Nephron progenitor cell (in vitro differentiated cells): ENCODE measurements at regions not wholly inside any gene's neighbourhood (a gene's known extent, or its start where the extent isn't known, plus 50 kb on each side); places are given as distances from the start of the nearest gene placed in this dataset.

Experiments
- DNase-seq: peaks from one replicate; pipeline ENCODE4 v3.0.0; 2021
- H3K27ac Mint-ChIP-seq: 2 replicates; pipeline ENCODE4 v1.8.0; 2021; ENCODE audit warnings: mild to moderate bottlenecking, moderate library complexity, mixed read lengths
- H3K27me3 Mint-ChIP-seq: 2 replicates; pipeline ENCODE4 v1.8.0; 2021; ENCODE audit warnings: mild to moderate bottlenecking, low read depth, mixed read lengths; ENCODE audit not compliant: poor library complexity
- H3K36me3 Mint-ChIP-seq: 2 replicates; pipeline ENCODE4 v1.8.0; 2021; ENCODE audit warnings: low read depth, mixed read lengths
- H3K4me1 Mint-ChIP-seq: 2 replicates; pipeline ENCODE4 v1.8.0; 2021; ENCODE audit warnings: mixed read lengths
- H3K4me3 Mint-ChIP-seq: 2 replicates; pipeline ENCODE4 v1.8.0; 2021; ENCODE audit warnings: mild to moderate bottlenecking, moderate library complexity, mixed read lengths
- H3K9me3 Mint-ChIP-seq: 2 replicates; pipeline ENCODE4 v1.8.0; 2021; ENCODE audit warnings: mild to moderate bottlenecking, moderate library complexity, mixed read lengths
- CTCF ChIP-seq: fragments of 200-600 bp; sonication (generic); IDR thresholded peaks from 2 replicates; pipeline ENCODE4 v1.5.0; 2021; ENCODE audit warnings: antibody characterized with exemption

- Mint-ChIP-seq H3K27me3 (no peaks in the 10 kb centered on the region), H3K36me3 (peaks cover 14% of the 10 kb centered on the region), H3K9me3 (peaks cover 10% of the 10 kb centered on the region), H3K4me3 (no peak overlapping the region), H3K27ac (no peak overlapping the region), H3K4me1 (no peaks in the 10 kb centered on the region)
- TF ChIP-seq CTCF = no peak
- no peak for DNase-seq
Observed at GRCh38 chrX:98795636-98796035, 1614.4 kb downstream of the PCDH19 start.

GRCh38 chrX:98755912-98756311 is 1654.2 kb downstream of the PCDH19 start:
- no peak for TF ChIP-seq CTCF
- H3K27me3 Mint-ChIP-seq = no peaks in the 10 kb centered on the region
- no peaks in the 10 kb centered on the region for H3K4me1 Mint-ChIP-seq
- no peak overlapping the region for H3K27ac Mint-ChIP-seq
- no peak for DNase-seq
- peaks cover 51% of the 10 kb centered on the region for H3K36me3 Mint-ChIP-seq
- H3K4me3 Mint-ChIP-seq = no peak overlapping the region
- H3K9me3 Mint-ChIP-seq = peaks cover 34% of the 10 kb centered on the region

GRCh38 chrX:98731821-98732220 is 1678.3 kb downstream of the PCDH19 start:
- TF ChIP-seq CTCF = no peak
- H3K4me1 Mint-ChIP-seq = no peaks in the 10 kb centered on the region
- peaks cover 24% of the 10 kb centered on the region for H3K36me3 Mint-ChIP-seq
- no peak overlapping the region for H3K27ac Mint-ChIP-seq
- H3K27me3 Mint-ChIP-seq = no peaks in the 10 kb centered on the region
- H3K4me3 Mint-ChIP-seq = no peak overlapping the region
- peaks cover 11% of the 10 kb centered on the region for H3K9me3 Mint-ChIP-seq
- DNase-seq = no peak

- DNase-seq = no peak
- peaks cover 3% of the 10 kb centered on the region for H3K27me3 Mint-ChIP-seq
- no peak overlapping the region for H3K4me3 Mint-ChIP-seq
- peaks cover 48% of the 10 kb centered on the region for H3K36me3 Mint-ChIP-seq
- no peaks in the 10 kb centered on the region for H3K4me1 Mint-ChIP-seq
- H3K27ac Mint-ChIP-seq = no peak overlapping the region
- TF ChIP-seq CTCF = no peak
- H3K9me3 Mint-ChIP-seq = peaks cover 31% of the 10 kb centered on the region
Observed at GRCh38 chrX:98717970-98718369, 1692.1 kb downstream of the PCDH19 start.
